Uterus (tissue), 3 donors: ENCODE measurements at regions not wholly inside any gene's neighbourhood (a gene's known extent, or its start where the extent isn't known, plus 50 kb on each side); places are given as distances from the start of the nearest gene placed in this dataset.
"Not testable (repeated sequence)": the region's sequence is repeated elsewhere in the genome, so short reads cannot be mapped to it uniquely, and the experiment has no call there.

Source experiments
- DNase-seq, 2 donors: peaks; one replicate each; pipeline ENCODE4 v3.0.0-alpha.2; 2019 to 2020
- H3K27ac ChIP-seq, 2 donors: fragments of 200-600 bp; sonication (generic); 1 replicate in 1 of 2; 2 replicates in 1 of 2; pipeline ENCODE4 v1.5.1; 2016 to 2018
- H3K27me3 ChIP-seq, 2 donors: fragments of 200-600 bp; sonication (generic); one replicate each; pipeline ENCODE4 v1.5.1; 2018 to 2019; ENCODE audit warnings: control low read depth in 1 of 2
- H3K36me3 ChIP-seq, 2 donors: fragments of 200-600 bp; sonication (generic); one replicate each; pipeline ENCODE4 v1.5.1; 2019; ENCODE audit warnings: control low read depth in 1 of 2
- H3K4me1 ChIP-seq, 2 donors: fragments of 200-600 bp; sonication (generic); one replicate each; pipeline ENCODE4 v1.5.1; 2018 to 2019; ENCODE audit warnings: control low read depth in 1 of 2
- H3K4me3 ChIP-seq, 2 donors: fragments of 200-600 bp; sonication (generic); 1 replicate in 1 of 2; 2 replicates in 1 of 2; pipeline ENCODE4 v1.5.1; 2018 to 2019; ENCODE audit warnings: mild to moderate bottlenecking in 1 of 2
- H3K9me3 ChIP-seq, 2 donors: fragments of 200-600 bp; sonication (generic); one replicate each; pipeline ENCODE4 v1.5.1; 2019; ENCODE audit warnings: control low read depth in 1 of 2
- CTCF ChIP-seq, 4 experiments: fragments of 200-600 bp in 2 of 4; fragments of 450-650 bp in 2 of 4; sonication (generic) in 2 of 4; IDR thresholded peaks; one replicate each; pipeline ENCODE4 v1.5.1; 2016 to 2019; ENCODE audit warnings: antibody characterized with exemption in 4 of 4, mild to moderate bottlenecking in 2 of 4, moderate library complexity in 1 of 4
- POLR2A ChIP-seq, 2 donors: fragments of 450-650 bp; IDR thresholded peaks; one replicate each; pipeline ENCODE4 v1.6.1; 2016; ENCODE audit warnings: antibody characterized with exemption in 2 of 2, mild to moderate bottlenecking in 1 of 2, moderate library complexity in 1 of 2
- intact Hi-C: fragments of 100-400 bp; cut with DNase I; formaldehyde crosslinking; loops from one replicate; pipeline ENCODE4 v1.15.1; 2023; ENCODE audit warnings: low total_unique reads
- donor health status: DM: yes; HTN: yes; CAD: no.

- no peaks in the 10 kb centered on the region for H3K4me1 ChIP-seq
- TF ChIP-seq POLR2A (IDR thresholded peaks at IDR 0.05) (no peak), CTCF (IDR thresholded peaks at IDR 0.05) (peak in 1 of 4 experiments; percentile 14)
- H3K27me3 ChIP-seq = no peaks in the 10 kb centered on the region
- no peak overlapping the region for H3K4me3 ChIP-seq
- no peaks in the 10 kb centered on the region for H3K36me3 ChIP-seq
- no peaks in the 10 kb centered on the region for H3K9me3 ChIP-seq
- no peak overlapping the region for H3K27ac ChIP-seq
- DNase-seq = no peak
- intact Hi-C loops = no loop called here
These were observed 1395.8 kb downstream of the SLITRK5 start for GRCh38 chr13:89066868-89067466.

DNA sequence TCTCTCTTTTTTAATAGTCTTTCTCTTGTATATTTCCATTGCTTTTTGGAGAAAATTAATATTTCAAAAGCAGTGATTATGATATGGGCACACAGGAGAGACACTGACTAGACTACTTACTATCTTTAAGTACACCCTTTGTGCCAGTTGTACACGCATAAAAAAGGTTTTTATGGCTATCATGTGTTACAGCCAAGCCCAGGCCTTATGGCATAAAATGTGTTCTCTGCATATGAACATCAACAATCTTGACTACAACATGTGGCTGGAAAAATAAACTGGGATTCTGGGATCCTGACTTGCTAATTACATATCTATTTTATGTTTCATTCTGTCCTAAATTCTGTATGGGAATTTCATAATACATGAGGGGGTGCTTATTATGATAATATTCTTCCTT, 1401.8 kb downstream of the SLITRK5 start:
- Histone ChIP-seq H3K27me3 (no peaks in the 10 kb centered on the region), H3K4me3 (no peak overlapping the region), H3K36me3 (no peaks in the 10 kb centered on the region), H3K9me3 (no peaks in the 10 kb centered on the region), H3K4me1 (no peaks in the 10 kb centered on the region), H3K27ac (no peak overlapping the region)
- DNase-seq = no peak
- intact Hi-C loops = no loop called here
- TF ChIP-seq CTCF (IDR thresholded peaks at IDR 0.05) (no peak), POLR2A (IDR thresholded peaks at IDR 0.05) (no peak)

DNA sequence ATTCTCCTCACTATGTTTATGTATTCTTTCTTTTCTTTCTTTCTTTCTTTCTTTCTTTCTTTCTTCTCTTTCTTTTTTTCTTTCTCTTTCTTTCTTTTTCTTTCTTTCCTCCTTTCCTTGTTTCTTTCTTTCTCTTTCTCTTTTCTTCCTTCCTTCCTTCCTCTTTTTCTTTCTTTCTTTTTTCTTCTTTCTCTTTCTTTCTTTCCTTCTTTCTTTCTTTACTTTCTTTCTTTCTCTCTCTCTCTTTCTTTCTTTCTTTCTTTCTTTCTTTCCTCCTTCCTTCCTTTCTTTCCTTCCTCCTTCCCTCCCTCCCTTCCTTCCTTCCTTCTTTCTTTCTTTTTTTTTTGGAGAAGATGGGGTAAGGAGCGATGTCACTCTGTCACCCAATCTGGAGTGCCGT, 1405.5 kb downstream of the SLITRK5 start:
- no peaks in the 10 kb centered on the region for H3K27me3 ChIP-seq
- TF ChIP-seq POLR2A (IDR thresholded peaks at IDR 0.05) = no peak
- no peak for TF ChIP-seq CTCF (IDR thresholded peaks at IDR 0.05)
- no peaks in the 10 kb centered on the region for H3K36me3 ChIP-seq
- intact Hi-C loops = no loop called here
- H3K4me1 ChIP-seq = no peaks in the 10 kb centered on the region
- no peaks in the 10 kb centered on the region for H3K9me3 ChIP-seq
- no peak overlapping the region for H3K27ac ChIP-seq
- no peak for DNase-seq
- no peak overlapping the region for H3K4me3 ChIP-seq

DNA sequence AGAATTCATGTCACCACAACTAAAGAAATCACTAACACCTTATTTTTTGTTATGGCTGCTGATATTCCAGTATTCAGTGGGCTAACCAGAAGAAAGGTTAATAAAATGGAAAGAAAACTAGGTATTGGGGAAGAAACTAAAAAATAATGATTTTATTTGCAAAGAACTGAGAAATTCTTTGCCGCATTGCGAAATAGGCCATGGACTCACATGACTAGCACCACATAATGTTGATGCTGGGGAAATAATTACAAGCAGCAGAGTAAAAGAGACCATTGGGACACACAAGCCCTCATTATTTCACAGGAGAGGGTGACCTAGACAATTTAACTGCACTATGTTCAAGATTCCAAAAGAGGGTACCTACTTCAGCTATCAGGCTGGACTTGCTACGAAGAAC, 1411.5 kb downstream of the SLITRK5 start:
- no peak overlapping the region for H3K27ac ChIP-seq
- intact Hi-C loops = no loop called here
- H3K9me3 ChIP-seq = no peaks in the 10 kb centered on the region
- no peak for DNase-seq
- TF ChIP-seq POLR2A (IDR thresholded peaks at IDR 0.05) (no peak), CTCF (IDR thresholded peaks at IDR 0.05) (no peak)
- no peak overlapping the region for H3K4me3 ChIP-seq
- no peaks in the 10 kb centered on the region for H3K36me3 ChIP-seq
- H3K4me1 ChIP-seq = no peaks in the 10 kb centered on the region
- H3K27me3 ChIP-seq = no peaks in the 10 kb centered on the region

DNA sequence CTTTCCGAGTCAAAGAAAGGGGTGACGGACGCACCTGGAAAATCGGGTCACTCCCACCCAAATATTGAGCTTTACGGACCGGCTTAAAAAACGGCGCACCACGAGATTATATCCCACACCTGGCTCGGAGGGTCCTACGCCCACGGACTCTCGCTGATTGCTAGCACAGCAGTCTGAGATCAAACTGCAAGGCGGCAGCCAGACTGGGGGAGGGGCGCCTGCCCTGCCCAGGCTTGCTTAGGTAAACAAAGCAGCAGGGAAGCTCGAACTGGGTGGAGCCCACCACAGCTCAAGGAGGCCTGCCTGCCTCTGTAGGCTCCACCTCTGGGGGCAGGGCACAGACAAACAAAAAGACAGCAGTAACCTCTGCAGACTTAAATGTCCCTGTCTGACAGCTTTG, 1416.9 kb downstream of the SLITRK5 start:
- H3K36me3 ChIP-seq, H3K4me1 ChIP-seq, DNase-seq, H3K27ac ChIP-seq, H3K4me3 ChIP-seq, H3K9me3 ChIP-seq, intact Hi-C loops, H3K27me3 ChIP-seq: not testable (repeated sequence)

DNA sequence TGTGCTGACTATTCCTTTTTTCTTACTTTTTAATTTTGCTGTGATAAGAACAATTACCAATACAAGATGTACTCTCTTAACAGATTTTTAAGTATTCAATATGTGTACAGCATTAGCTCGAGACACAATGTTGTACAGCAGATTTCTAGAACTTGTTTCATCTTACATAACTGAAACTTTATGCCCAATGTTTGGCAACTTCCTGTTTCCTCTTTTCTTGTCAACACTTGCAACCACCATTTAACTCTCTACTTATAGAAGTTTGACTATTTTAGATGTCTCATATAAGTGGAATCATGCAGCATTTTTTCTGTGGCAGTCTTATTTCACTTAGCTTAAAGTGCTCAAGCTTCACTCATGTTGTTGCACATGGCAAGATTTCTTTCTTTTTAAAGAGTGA, 1426.8 kb downstream of the SLITRK5 start:
- Histone ChIP-seq H3K36me3 (no peaks in the 10 kb centered on the region), H3K4me3 (no peak overlapping the region), H3K4me1 (no peaks in the 10 kb centered on the region), H3K27me3 (no peaks in the 10 kb centered on the region), H3K9me3 (no peaks in the 10 kb centered on the region), H3K27ac (no peak overlapping the region)
- TF ChIP-seq POLR2A (IDR thresholded peaks at IDR 0.05) = no peak
- no peak for TF ChIP-seq CTCF (IDR thresholded peaks at IDR 0.05)
- intact Hi-C loops = no loop called here
- DNase-seq = no peak
